Bronchial epithelial cell (primary cell): ENCODE measurements at regions not wholly inside any gene's neighbourhood (a gene's known extent, or its start where the extent isn't known, plus 50 kb on each side); places are given as distances from the start of the nearest gene placed in this dataset.
"Not testable (repeated sequence)": the region's sequence is repeated elsewhere in the genome, so short reads cannot be mapped to it uniquely, and the experiment has no call there.

ENCODE experiments used
- DNase-seq: peaks from one replicate; pipeline ENCODE4 v3.0.0-alpha.2; 2010; ENCODE audit warnings: low read depth
- FAIRE-seq: peaks from 2 replicates; lab custom pipeline; 2011; peaks lifted over from hg19 to GRCh38; lab: Jason Lieb, UNC
- H3K27me3 ChIP-seq: 2 replicates; pipeline ENCODE4 v1.5.1; 2011; ENCODE audit warnings: low read length; ENCODE audit not compliant: control insufficient read depth, insufficient read depth
- H3K36me3 ChIP-seq: 2 replicates; pipeline ENCODE4 v1.5.1; 2011; ENCODE audit warnings: low read length; ENCODE audit not compliant: control insufficient read depth, insufficient read depth
- H3K4me3 ChIP-seq: 2 replicates; pipeline ENCODE4 v1.5.1; 2011; ENCODE audit warnings: mild to moderate bottlenecking, low read depth, low read length, control low read depth
- CTCF ChIP-seq: IDR thresholded peaks from 2 replicates; pipeline ENCODE4 v1.5.1; 2011; ENCODE audit warnings: mild to moderate bottlenecking, moderate library complexity, low read length, control low read depth, inconsistent platforms; ENCODE audit not compliant: insufficient read depth, severe bottlenecking

GRCh38 chr4:110867251-110867960 lies 244.5 kb upstream of the PITX2 start:
- H3K4me3 ChIP-seq: no peak overlapping the region
- H3K36me3 ChIP-seq: no peaks in the 10 kb centered on the region
- no peak for FAIRE-seq
- H3K27me3 ChIP-seq: no peaks in the 10 kb centered on the region
- no peak for TF ChIP-seq CTCF
- peak; percentile 30 for DNase-seq

GRCh38 chr4:110867981-110868720 lies 245.3 kb upstream of the PITX2 start:
- no peaks in the 10 kb centered on the region for H3K27me3 ChIP-seq
- no peak for FAIRE-seq
- H3K36me3 ChIP-seq: no peaks in the 10 kb centered on the region
- no peak overlapping the region for H3K4me3 ChIP-seq
- TF ChIP-seq CTCF: no peak
- no peak for DNase-seq

- H3K4me3 ChIP-seq: no peak overlapping the region
- H3K27me3 ChIP-seq: no peaks in the 10 kb centered on the region
- DNase-seq (no peak), FAIRE-seq (no peak)
- TF ChIP-seq CTCF: no peak
- no peaks in the 10 kb centered on the region for H3K36me3 ChIP-seq
Measured at GRCh38 chr4:110869114-110869513, 246.2 kb upstream of the PITX2 start.

- H3K36me3 ChIP-seq: no peaks in the 10 kb centered on the region
- H3K4me3 ChIP-seq: no peak overlapping the region
- TF ChIP-seq CTCF: no peak
- no peak for FAIRE-seq
- DNase-seq: no peak
- H3K27me3 ChIP-seq: no peaks in the 10 kb centered on the region
Measured at GRCh38 chr4:110869862-110870572, 247.1 kb upstream of the PITX2 start.

- H3K27me3 ChIP-seq, FAIRE-seq, DNase-seq, H3K36me3 ChIP-seq, H3K4me3 ChIP-seq: not testable (repeated sequence)
Measured at GRCh38 chr4:110876214-110876613, 253.3 kb upstream of the PITX2 start.

- no peak for FAIRE-seq
- Histone ChIP-seq H3K4me3 (no peak overlapping the region), H3K36me3 (no peaks in the 10 kb centered on the region), H3K27me3 (no peaks in the 10 kb centered on the region)
- no peak for DNase-seq
- TF ChIP-seq CTCF: no peak
Measured at GRCh38 chr4:110876866-110877265, 254.0 kb upstream of the PITX2 start.
